ENCODE measurements at regions not wholly inside any gene's neighbourhood (a gene's known extent, or its start where the extent isn't known, plus 50 kb on each side); places are given as distances from the start of the nearest gene placed in this dataset.

- Mint-ChIP-seq H3K36me3 (no peaks in the 10 kb centered on the region), H3K9me3 (no peaks in the 10 kb centered on the region), H3K27me3 (ENCODE audit: low read depth in 2 of 2) (peaks cover 18 to 25% of the 10 kb centered on the region in 2 donors), H3K4me3 (no peak overlapping the region), H3K4me1 (no peaks in the 10 kb centered on the region), H3K27ac (no peak overlapping the region)
- Histone ChIP-seq H3K27ac (ENCODE audit: low read length) (no peak overlapping the region), H3K36me3 (ENCODE audit: control insufficient read depth, insufficient read depth, low read length) (no peaks in the 10 kb centered on the region), H3K4me1 (ENCODE audit: control insufficient read depth, insufficient read depth, low read length) (no peaks in the 10 kb centered on the region), H3K9me3 (ENCODE audit: control insufficient read depth, insufficient read depth, low read length) (no peaks in the 10 kb centered on the region), H3K27me3 (ENCODE audit: control insufficient read depth, insufficient read depth, low read length) (no peaks in the 10 kb centered on the region), H3K4me3 (ENCODE audit: low read length) (no peak overlapping the region)
- DNase-seq (no peak), ATAC-seq (no peak)
- TF ChIP-seq CTCF (IDR thresholded peaks at IDR 0.05): no peak
- intact Hi-C loops (cut with micrococcal nuclease): no loop called here
- WGBS (ENCODE audit: insufficient coverage): 9% methylated on average over 4 of the region's 4 CpGs
Measured at GRCh38 chr17:14790521-14790920, 474.6 kb downstream of the PMP22 start.

DNA sequence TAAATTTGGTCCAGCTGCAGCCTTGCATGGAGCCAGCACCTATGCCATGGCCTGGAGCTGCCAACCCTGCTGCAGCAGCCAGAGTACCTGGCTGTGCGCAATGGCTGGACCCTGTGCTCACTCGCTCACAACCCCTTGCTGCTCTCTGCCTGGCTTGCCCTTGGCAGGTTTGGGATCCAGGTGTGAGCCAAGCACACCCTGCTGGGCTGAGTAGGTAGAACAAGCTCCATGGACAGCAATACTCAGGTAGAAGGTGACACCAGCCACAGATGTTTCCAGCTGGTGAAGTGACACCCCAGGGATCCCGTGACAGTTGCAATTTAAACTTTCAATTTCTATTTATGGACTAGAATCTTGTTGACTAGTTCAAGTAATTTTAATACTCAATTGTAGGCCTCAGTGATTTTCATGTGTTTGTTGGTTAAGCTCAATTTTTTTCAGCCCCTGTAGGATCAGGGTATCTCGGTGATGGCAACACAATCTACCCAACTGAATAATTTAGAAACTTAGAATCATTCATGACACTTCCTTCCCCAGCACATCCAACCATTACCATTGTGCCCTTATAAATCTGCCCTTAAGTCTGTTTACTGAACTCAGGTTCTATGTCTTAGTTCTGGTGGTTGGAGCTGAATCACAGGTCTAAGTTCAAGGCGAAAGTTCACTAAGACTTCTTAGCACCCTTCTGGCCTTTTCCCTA, 480.0 kb downstream of the PMP22 start:
- TF ChIP-seq CTCF (IDR thresholded peaks at IDR 0.05): no peak
- Mint-ChIP-seq H3K36me3 (no peaks in the 10 kb centered on the region), H3K9me3 (no peaks in the 10 kb centered on the region), H3K4me3 (no peak overlapping the region), H3K4me1 (no peaks in the 10 kb centered on the region), H3K27ac (no peak overlapping the region), H3K27me3 (ENCODE audit: low read depth in 2 of 2) (peaks cover 15 to 20% of the 10 kb centered on the region in 2 donors)
- Histone ChIP-seq H3K27ac (ENCODE audit: low read length) (no peak overlapping the region), H3K9me3 (ENCODE audit: control insufficient read depth, insufficient read depth, low read length) (no peaks in the 10 kb centered on the region), H3K27me3 (ENCODE audit: control insufficient read depth, insufficient read depth, low read length) (no peaks in the 10 kb centered on the region), H3K36me3 (ENCODE audit: control insufficient read depth, insufficient read depth, low read length) (no peaks in the 10 kb centered on the region), H3K4me1 (ENCODE audit: control insufficient read depth, insufficient read depth, low read length) (no peaks in the 10 kb centered on the region), H3K4me3 (ENCODE audit: low read length) (no peak overlapping the region)
- peak in 1 of 3 donors; percentile 27 for ATAC-seq
- DNase-seq: peak in 1 of 2 donors; percentile 65
- intact Hi-C loops (cut with micrococcal nuclease): no loop called here
- WGBS (ENCODE audit: insufficient coverage): 67% methylated on average over 5 of the region's 5 CpGs

GRCh38 chr17:14781123-14781522, 480.2 kb downstream of the HS3ST3B1 start:
- no peaks in the 10 kb centered on the region for H3K27me3 ChIP-seq (ENCODE audit: control insufficient read depth, insufficient read depth, low read length)
- Mint-ChIP-seq H3K4me3 (no peak overlapping the region), H3K36me3 (no peaks in the 10 kb centered on the region), H3K27me3 (ENCODE audit: low read depth in 2 of 2) (peaks cover 16 to 28% of the 10 kb centered on the region in 2 donors), H3K27ac (no peak overlapping the region), H3K9me3 (no peaks in the 10 kb centered on the region), H3K4me1 (no peaks in the 10 kb centered on the region)
- TF ChIP-seq CTCF (IDR thresholded peaks at IDR 0.05): no peak
- H3K27ac ChIP-seq (ENCODE audit: low read length): no peak overlapping the region
- no peaks in the 10 kb centered on the region for H3K9me3 ChIP-seq (ENCODE audit: control insufficient read depth, insufficient read depth, low read length)
- DNase-seq (no peak), ATAC-seq (no peak)
- no peaks in the 10 kb centered on the region for H3K4me1 ChIP-seq (ENCODE audit: control insufficient read depth, insufficient read depth, low read length)
- intact Hi-C loops (cut with micrococcal nuclease): no loop called here
- no peaks in the 10 kb centered on the region for H3K36me3 ChIP-seq (ENCODE audit: control insufficient read depth, insufficient read depth, low read length)
- 82% methylated on average over 2 of the region's 2 CpGs for WGBS (ENCODE audit: insufficient coverage)
- no peak overlapping the region for H3K4me3 ChIP-seq (ENCODE audit: low read length)

- ATAC-seq: no peak
- no peaks in the 10 kb centered on the region for H3K4me1 ChIP-seq (ENCODE audit: control insufficient read depth, insufficient read depth, low read length)
- DNase-seq: no peak
- H3K27ac Mint-ChIP-seq: no peak overlapping the region
- intact Hi-C loops (cut with micrococcal nuclease): no loop called here
- H3K36me3 ChIP-seq (ENCODE audit: control insufficient read depth, insufficient read depth, low read length): no peaks in the 10 kb centered on the region
- H3K27me3 ChIP-seq (ENCODE audit: control insufficient read depth, insufficient read depth, low read length): no peaks in the 10 kb centered on the region
- no peak for TF ChIP-seq CTCF (IDR thresholded peaks at IDR 0.05)
- no peaks in the 10 kb centered on the region for H3K9me3 Mint-ChIP-seq
- H3K4me3 Mint-ChIP-seq: no peak overlapping the region
- no peaks in the 10 kb centered on the region for H3K4me1 Mint-ChIP-seq
- no peaks in the 10 kb centered on the region for H3K36me3 Mint-ChIP-seq
- no peak overlapping the region for H3K4me3 ChIP-seq (ENCODE audit: low read length)
- H3K9me3 ChIP-seq (ENCODE audit: control insufficient read depth, insufficient read depth, low read length): no peaks in the 10 kb centered on the region
- H3K27me3 Mint-ChIP-seq (ENCODE audit: low read depth in 2 of 2): peaks cover 19 to 37% of the 10 kb centered on the region in 2 donors
- 90% methylated on average over 13 of the region's 13 CpGs for WGBS (ENCODE audit: insufficient coverage)
- no peak overlapping the region for H3K27ac ChIP-seq (ENCODE audit: low read length)
Measured at GRCh38 chr17:14780097-14780651, 479.3 kb downstream of the HS3ST3B1 start.

Measured in natural killer cell (primary cell).